HL-60 (cell line): ENCODE measurements at regions not wholly inside any gene's neighbourhood (a gene's known extent, or its start where the extent isn't known, plus 50 kb on each side); places are given as distances from the start of the nearest gene placed in this dataset.
"Not testable (repeated sequence)": the region's sequence is repeated elsewhere in the genome, so short reads cannot be mapped to it uniquely, and the experiment has no call there.

Source experiments
- DNase-seq, 2 experiments: peaks; one replicate each; pipeline ENCODE4 v3.0.0-alpha.2; 2010 to 2020; ENCODE audit warnings: low read depth in 1 of 2, low spot score in 1 of 2
- H3K27ac ChIP-seq: fragments of 250-450 bp; sonication (Bioruptor Pico); replicated peaks from 2 replicates; pipeline ENCODE4 v1.5.1; 2020; ENCODE audit warnings: mild to moderate bottlenecking, moderate library complexity
- H3K27me3 ChIP-seq: fragments of 250-450 bp; sonication (Bioruptor Pico); 2 replicates; pipeline ENCODE4 v1.5.1; 2021; ENCODE audit warnings: mild to moderate bottlenecking, moderate library complexity; ENCODE audit not compliant: insufficient read depth, poor library complexity, severe bottlenecking
- H3K4me3 ChIP-seq: replicated peaks from 2 replicates; pipeline ENCODE4 v1.5.1; 2011; ENCODE audit warnings: mild to moderate bottlenecking, control low read depth, low read length; ENCODE audit not compliant: insufficient read depth
- CTCF ChIP-seq: IDR thresholded peaks from one replicate; pipeline ENCODE4 v1.5.1; 2011; ENCODE audit warnings: low read length, control low read depth, inconsistent platforms; ENCODE audit not compliant: insufficient read depth
- GABPA ChIP-seq: IDR thresholded peaks from 2 replicates; pipeline ENCODE4 v1.6.1; 2012; ENCODE audit warnings: low read depth
- POLR2AphosphoS5 ChIP-seq: IDR thresholded peaks from 2 replicates; pipeline ENCODE4 v1.6.1; 2012; ENCODE audit warnings: low read depth
- SPI1 ChIP-seq: IDR thresholded peaks from 2 replicates; pipeline ENCODE4 v1.6.1; 2012; ENCODE audit warnings: low read depth, mild to moderate bottlenecking, borderline replicate concordance
- TF ChIP-seq, protein P1 (sequence below): IDR thresholded peaks from 2 replicates; pipeline ENCODE4 v1.6.1; 2012; ENCODE audit warnings: low read depth; ENCODE audit not compliant: insufficient replicate concordance

- TF ChIP-seq CTCF, result no peak
- no peak for TF ChIP-seq SPI1
- no peak for DNase-seq
- Histone ChIP-seq H3K4me3 (no peak overlapping the region), H3K27ac (no peak overlapping the region), H3K27me3 (no peaks in the 10 kb centered on the region)
Measured at GRCh38 chr10:35934642-35934995, 292.5 kb upstream of the FZD8 start.

- Histone ChIP-seq H3K27ac (no peak overlapping the region), H3K27me3 (no peaks in the 10 kb centered on the region), H3K4me3 (no peak overlapping the region)
- no peak for TF ChIP-seq GABPA
- no peak for TF ChIP-seq SPI1
- TF ChIP-seq CTCF, result no peak
- TF ChIP-seq POLR2AphosphoS5, result no peak
- TF ChIP-seq, protein P1, sequence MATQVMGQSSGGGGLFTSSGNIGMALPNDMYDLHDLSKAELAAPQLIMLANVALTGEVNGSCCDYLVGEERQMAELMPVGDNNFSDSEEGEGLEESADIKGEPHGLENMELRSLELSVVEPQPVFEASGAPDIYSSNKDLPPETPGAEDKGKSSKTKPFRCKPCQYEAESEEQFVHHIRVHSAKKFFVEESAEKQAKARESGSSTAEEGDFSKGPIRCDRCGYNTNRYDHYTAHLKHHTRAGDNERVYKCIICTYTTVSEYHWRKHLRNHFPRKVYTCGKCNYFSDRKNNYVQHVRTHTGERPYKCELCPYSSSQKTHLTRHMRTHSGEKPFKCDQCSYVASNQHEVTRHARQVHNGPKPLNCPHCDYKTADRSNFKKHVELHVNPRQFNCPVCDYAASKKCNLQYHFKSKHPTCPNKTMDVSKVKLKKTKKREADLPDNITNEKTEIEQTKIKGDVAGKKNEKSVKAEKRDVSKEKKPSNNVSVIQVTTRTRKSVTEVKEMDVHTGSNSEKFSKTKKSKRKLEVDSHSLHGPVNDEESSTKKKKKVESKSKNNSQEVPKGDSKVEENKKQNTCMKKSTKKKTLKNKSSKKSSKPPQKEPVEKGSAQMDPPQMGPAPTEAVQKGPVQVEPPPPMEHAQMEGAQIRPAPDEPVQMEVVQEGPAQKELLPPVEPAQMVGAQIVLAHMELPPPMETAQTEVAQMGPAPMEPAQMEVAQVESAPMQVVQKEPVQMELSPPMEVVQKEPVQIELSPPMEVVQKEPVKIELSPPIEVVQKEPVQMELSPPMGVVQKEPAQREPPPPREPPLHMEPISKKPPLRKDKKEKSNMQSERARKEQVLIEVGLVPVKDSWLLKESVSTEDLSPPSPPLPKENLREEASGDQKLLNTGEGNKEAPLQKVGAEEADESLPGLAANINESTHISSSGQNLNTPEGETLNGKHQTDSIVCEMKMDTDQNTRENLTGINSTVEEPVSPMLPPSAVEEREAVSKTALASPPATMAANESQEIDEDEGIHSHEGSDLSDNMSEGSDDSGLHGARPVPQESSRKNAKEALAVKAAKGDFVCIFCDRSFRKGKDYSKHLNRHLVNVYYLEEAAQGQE, result no peak
- DNase-seq, result no peak
Measured at GRCh38 chr10:35933940-35934641, 292.0 kb upstream of the FZD8 start.

GRCh38 chr10:35933491-35933890, 291.4 kb upstream of the FZD8 start:
- H3K27ac ChIP-seq, result no peak overlapping the region
- DNase-seq, result no peak

GRCh38 chr10:35929962-35930361, 287.9 kb upstream of the FZD8 start:
- H3K4me3 ChIP-seq, H3K27me3 ChIP-seq, H3K27ac ChIP-seq, DNase-seq: not testable (repeated sequence)

More at GRCh38 chr10:35933491-35933890, 291.4 kb upstream of the FZD8 start:
- H3K27me3 ChIP-seq, result no peaks in the 10 kb centered on the region
- no peak overlapping the region for H3K4me3 ChIP-seq
- TF ChIP-seq POLR2AphosphoS5, result no peak
- TF ChIP-seq SPI1, result no peak

- TF ChIP-seq, protein P1, result no peak
- no peak for TF ChIP-seq GABPA
- TF ChIP-seq CTCF, result no peak
- TF ChIP-seq POLR2AphosphoS5, result no peak
- no peak for TF ChIP-seq SPI1
- Histone ChIP-seq H3K27me3 (no peaks in the 10 kb centered on the region), H3K4me3 (no peak overlapping the region), H3K27ac (no peak overlapping the region)
- DNase-seq, result no peak
Measured at GRCh38 chr10:35928748-35929147, 286.7 kb upstream of the FZD8 start.
